ENCODE measurements at regions not wholly inside any gene's neighbourhood (a gene's known extent, or its start where the extent isn't known, plus 50 kb on each side); places are given as distances from the start of the nearest gene placed in this dataset.

DNA sequence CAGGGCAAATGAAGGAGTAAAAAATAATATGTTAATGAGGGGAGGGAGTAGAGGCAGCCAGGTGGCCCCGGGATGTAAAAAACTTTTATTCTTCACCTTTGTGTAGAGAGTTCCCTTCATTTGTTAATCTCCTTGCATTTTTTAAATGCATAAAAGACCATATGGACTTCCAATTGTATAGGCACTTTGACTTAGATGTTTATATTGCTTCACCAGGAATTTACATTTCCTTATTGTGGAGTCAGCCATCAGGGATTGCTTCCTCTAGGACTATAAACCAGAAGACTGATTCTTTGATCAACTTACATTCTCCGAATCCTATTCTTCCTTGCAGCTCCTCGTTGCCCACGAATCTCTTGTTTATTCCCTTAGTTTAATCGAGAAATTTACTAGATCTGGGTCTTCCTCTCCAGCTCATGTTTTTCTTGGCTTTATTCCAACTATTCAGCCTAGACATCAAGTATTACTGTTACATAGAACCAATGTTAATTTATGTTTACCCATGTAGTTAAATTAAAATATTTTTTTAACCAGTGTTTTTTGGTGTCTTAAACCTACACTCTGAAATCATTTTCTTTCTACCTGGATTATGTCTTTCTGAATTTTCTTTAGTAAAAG, 1187.0 kb upstream of the SLC10A2 start:
- no peak overlapping the region for H3K4me3 ChIP-seq (ENCODE audit: low read length)
- TF ChIP-seq, protein P1, sequence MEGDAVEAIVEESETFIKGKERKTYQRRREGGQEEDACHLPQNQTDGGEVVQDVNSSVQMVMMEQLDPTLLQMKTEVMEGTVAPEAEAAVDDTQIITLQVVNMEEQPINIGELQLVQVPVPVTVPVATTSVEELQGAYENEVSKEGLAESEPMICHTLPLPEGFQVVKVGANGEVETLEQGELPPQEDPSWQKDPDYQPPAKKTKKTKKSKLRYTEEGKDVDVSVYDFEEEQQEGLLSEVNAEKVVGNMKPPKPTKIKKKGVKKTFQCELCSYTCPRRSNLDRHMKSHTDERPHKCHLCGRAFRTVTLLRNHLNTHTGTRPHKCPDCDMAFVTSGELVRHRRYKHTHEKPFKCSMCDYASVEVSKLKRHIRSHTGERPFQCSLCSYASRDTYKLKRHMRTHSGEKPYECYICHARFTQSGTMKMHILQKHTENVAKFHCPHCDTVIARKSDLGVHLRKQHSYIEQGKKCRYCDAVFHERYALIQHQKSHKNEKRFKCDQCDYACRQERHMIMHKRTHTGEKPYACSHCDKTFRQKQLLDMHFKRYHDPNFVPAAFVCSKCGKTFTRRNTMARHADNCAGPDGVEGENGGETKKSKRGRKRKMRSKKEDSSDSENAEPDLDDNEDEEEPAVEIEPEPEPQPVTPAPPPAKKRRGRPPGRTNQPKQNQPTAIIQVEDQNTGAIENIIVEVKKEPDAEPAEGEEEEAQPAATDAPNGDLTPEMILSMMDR (conservative IDR thresholded peaks at IDR 0.05; ENCODE audit: low read depth, low read length): no peak
- DNase-seq (ENCODE audit: low read depth): no peak

DNA sequence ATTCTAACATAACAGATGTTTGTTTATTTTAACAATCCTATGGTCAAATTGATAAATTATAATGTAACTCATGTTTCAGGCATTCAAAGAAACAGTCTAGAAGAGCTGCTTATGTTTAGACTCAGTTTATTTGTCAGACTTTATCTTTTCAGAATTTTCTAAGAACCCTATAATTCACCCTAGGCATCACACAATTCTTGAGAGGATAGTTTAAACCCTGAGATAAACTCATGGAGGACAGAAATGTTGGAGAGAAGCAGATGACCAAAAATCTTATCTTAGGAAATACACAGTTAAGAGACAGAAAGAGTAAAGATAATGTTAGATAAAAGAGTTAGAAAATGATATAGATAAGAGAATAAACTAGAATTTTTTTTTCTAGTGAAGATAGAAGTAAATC, 1185.7 kb upstream of the SLC10A2 start:
- H3K4me3 ChIP-seq (ENCODE audit: low read length): no peak overlapping the region
- TF ChIP-seq, protein P1 (conservative IDR thresholded peaks at IDR 0.05; ENCODE audit: low read depth, low read length): no peak
- no peak for DNase-seq (ENCODE audit: low read depth)

DNA sequence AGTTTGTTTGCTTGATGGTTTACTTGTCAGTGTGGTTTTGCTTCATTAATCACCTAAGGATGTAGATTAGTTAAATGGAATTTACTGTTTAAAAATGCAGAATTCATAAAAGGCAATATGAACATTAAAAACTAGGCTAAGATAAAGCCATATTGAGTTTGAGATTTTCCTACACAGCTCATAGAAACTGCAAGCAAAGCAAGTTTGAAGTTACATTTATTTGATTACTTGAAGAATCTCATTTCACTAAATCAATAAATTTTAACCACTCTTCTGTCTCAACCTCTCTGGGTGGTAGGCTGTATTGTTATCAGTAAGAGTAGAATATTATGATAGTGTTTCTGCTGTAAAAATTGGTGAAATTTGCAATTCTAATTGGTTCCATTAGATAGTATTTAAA, 1180.7 kb upstream of the SLC10A2 start:
- DNase-seq (ENCODE audit: low read depth): no peak
- TF ChIP-seq, protein P1 (conservative IDR thresholded peaks at IDR 0.05; ENCODE audit: low read depth, low read length): no peak
- no peak overlapping the region for H3K4me3 ChIP-seq (ENCODE audit: low read length)

DNA sequence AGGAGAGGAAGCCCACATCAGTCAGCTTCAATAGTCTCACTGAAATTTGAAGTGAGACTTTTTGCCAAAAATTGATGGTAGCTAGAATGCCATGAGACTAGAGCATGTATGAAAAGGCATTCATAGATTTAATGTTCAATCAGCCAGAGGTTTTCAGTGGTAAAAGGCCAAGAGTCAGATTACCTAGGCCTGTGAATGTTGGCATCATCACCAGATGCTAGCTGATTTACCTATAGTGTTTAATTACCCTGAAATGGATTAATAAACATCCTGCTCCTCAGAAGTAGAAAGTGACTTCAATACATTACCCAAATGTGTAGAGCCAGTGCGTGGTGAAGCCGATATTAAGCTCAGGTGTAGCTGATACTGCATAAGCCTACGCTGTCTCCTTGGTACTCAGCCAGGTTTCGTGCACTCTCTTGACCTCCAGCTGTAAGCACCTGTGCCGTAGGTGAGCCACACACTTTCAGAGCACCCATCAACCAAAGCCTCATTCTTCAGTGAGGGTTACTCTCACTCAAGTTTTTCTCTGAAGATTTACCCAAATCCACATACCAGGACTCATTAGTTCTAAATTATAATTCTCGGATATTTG, 1140.3 kb upstream of the SLC10A2 start:
- no peak for DNase-seq (ENCODE audit: low read depth)

DNA sequence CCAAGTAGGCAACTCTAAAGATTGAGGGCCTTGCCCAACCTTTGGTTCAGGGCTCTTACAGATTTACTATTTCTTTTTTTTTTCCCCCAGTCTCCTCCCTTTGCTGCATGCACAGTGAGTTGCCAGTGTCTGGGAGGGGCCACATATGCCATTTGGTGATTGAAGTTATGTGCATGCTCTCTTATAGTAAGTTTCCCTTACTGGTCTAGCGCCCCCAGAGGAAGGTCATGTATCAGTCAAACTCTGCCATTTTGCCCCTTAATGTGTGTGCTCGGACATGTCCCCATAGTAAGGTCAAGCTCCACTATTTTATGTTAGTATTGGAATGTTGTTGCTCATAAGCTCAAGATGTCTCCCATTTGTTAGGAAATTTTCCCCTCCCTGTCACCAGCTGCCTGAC, 1138.0 kb upstream of the SLC10A2 start:
- TF ChIP-seq, protein P1 (conservative IDR thresholded peaks at IDR 0.05; ENCODE audit: low read depth, low read length): peak; percentile 9
- no peak for DNase-seq (ENCODE audit: low read depth)

More for the DNA sequence above, 1140.3 kb upstream of the SLC10A2 start:
- H3K4me3 ChIP-seq (ENCODE audit: low read length): no peak overlapping the region
- TF ChIP-seq, protein P1 (conservative IDR thresholded peaks at IDR 0.05; ENCODE audit: low read depth, low read length): no peak

DNA sequence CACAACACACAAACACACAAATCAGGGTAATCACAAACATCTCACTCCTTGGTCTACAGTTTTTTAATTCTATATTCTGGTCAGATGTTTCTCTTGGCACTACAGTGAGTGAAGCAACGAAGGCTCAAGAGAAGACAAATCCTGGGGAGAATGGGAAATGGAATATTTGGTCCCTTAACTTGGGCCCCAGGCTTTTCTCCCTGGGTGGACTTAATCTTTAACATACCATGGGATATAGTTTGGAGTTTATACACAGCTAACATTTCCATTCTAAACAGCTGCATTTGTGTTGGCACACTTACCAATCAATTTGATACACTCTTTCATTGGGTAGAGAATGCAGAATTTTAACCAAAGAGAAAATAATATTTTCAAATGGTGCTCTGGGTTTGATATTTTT, 1132.6 kb upstream of the SLC10A2 start:
- H3K4me3 ChIP-seq (ENCODE audit: low read length): no peak overlapping the region
- TF ChIP-seq, protein P1 (conservative IDR thresholded peaks at IDR 0.05; ENCODE audit: low read depth, low read length): no peak
- DNase-seq (ENCODE audit: low read depth): no peak

More for the DNA sequence above, 1138.0 kb upstream of the SLC10A2 start:
- H3K4me3 ChIP-seq (ENCODE audit: low read length): no peak overlapping the region

DNA sequence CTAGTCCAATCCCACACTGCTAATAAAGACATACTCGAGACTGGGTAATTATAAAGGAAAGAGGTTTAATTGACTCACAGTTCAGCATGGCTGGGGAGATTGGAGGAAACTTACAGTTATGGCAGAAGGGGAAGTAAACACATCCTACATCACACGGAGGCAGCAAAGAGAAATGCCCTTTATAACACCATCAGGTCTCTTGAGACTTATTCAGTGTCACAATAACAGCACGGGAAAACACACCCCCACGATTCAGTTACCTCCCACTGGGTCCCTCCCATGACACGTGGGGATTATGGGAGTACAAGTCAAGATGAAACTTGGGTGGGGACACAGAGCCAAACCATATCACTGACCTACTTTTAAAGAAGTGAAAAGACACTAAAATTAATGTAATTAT, 1130.4 kb upstream of the SLC10A2 start:
- DNase-seq (ENCODE audit: low read depth): no peak
- H3K4me3 ChIP-seq (ENCODE audit: low read length): no peak overlapping the region
- TF ChIP-seq, protein P1 (conservative IDR thresholded peaks at IDR 0.05; ENCODE audit: low read depth, low read length): no peak

All from retinal pigment epithelial cell (primary cell).